Endothelial cell (in vitro differentiated cells): ENCODE measurements at regions not wholly inside any gene's neighbourhood (a gene's known extent, or its start where the extent isn't known, plus 50 kb on each side); places are given as distances from the start of the nearest gene placed in this dataset.

Experiments used
- DNase-seq: peaks from one replicate; pipeline ENCODE4 v3.0.0; 2021; ENCODE audit warnings: low spot score
- H3K27ac Mint-ChIP-seq: one replicate; pipeline ENCODE4 v1.8.0; 2021; ENCODE audit warnings: mixed read lengths, inconsistent platforms; ENCODE audit not compliant: unreplicated experiment
- H3K27me3 Mint-ChIP-seq: one replicate; pipeline ENCODE4 v1.8.0; 2021; ENCODE audit warnings: mild to moderate bottlenecking, moderate library complexity, mixed read lengths, inconsistent platforms; ENCODE audit not compliant: unreplicated experiment
- H3K36me3 Mint-ChIP-seq: one replicate; pipeline ENCODE4 v1.8.0; 2021; ENCODE audit warnings: mild to moderate bottlenecking, low read depth, mixed read lengths, inconsistent platforms; ENCODE audit not compliant: unreplicated experiment
- H3K4me1 Mint-ChIP-seq: one replicate; pipeline ENCODE4 v1.8.0; 2021; ENCODE audit warnings: mild to moderate bottlenecking, mixed read lengths, inconsistent platforms; ENCODE audit not compliant: unreplicated experiment
- H3K4me3 Mint-ChIP-seq: one replicate; pipeline ENCODE4 v1.8.0; 2021; ENCODE audit warnings: mild to moderate bottlenecking, mixed read lengths, inconsistent platforms; ENCODE audit not compliant: unreplicated experiment
- H3K9me3 Mint-ChIP-seq: one replicate; pipeline ENCODE4 v1.8.0; 2021; ENCODE audit warnings: mixed read lengths, inconsistent platforms; ENCODE audit not compliant: unreplicated experiment
- TF ChIP-seq, protein P1 (sequence below): fragments of 200-600 bp; sonication (generic); IDR thresholded peaks from one replicate; pipeline ENCODE4 v1.5.0; 2021; ENCODE audit warnings: antibody characterized with exemption; ENCODE audit not compliant: unreplicated experiment

DNA sequence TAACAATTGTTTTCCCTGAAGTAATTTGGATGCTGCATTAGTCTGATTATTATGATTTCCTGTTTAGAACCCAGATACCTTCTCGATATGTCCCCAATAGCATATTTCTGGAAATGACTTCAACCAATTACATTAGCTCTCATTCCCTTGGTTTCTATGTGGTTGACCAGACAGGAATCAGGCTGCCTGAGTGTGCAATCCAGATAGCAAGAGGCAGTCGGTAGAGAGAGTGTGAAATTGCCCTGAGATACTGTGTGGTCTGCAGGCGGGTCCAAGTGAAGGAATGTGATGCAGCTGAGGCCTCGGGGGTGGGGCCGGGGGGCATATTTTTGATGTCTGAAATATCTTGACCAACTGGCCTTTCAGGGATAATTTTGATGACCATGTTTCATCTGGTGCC lies 143.9 kb upstream of the ITGA6 start:
- Mint-ChIP-seq H3K36me3 (no peaks in the 10 kb centered on the region), H3K4me3 (no peak overlapping the region), H3K4me1 (peaks cover 28% of the 10 kb centered on the region), H3K27ac (no peak overlapping the region), H3K27me3 (peaks cover 5% of the 10 kb centered on the region), H3K9me3 (no peaks in the 10 kb centered on the region)
- TF ChIP-seq, protein P1, sequence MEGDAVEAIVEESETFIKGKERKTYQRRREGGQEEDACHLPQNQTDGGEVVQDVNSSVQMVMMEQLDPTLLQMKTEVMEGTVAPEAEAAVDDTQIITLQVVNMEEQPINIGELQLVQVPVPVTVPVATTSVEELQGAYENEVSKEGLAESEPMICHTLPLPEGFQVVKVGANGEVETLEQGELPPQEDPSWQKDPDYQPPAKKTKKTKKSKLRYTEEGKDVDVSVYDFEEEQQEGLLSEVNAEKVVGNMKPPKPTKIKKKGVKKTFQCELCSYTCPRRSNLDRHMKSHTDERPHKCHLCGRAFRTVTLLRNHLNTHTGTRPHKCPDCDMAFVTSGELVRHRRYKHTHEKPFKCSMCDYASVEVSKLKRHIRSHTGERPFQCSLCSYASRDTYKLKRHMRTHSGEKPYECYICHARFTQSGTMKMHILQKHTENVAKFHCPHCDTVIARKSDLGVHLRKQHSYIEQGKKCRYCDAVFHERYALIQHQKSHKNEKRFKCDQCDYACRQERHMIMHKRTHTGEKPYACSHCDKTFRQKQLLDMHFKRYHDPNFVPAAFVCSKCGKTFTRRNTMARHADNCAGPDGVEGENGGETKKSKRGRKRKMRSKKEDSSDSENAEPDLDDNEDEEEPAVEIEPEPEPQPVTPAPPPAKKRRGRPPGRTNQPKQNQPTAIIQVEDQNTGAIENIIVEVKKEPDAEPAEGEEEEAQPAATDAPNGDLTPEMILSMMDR = no peak
- no peak for DNase-seq

DNA sequence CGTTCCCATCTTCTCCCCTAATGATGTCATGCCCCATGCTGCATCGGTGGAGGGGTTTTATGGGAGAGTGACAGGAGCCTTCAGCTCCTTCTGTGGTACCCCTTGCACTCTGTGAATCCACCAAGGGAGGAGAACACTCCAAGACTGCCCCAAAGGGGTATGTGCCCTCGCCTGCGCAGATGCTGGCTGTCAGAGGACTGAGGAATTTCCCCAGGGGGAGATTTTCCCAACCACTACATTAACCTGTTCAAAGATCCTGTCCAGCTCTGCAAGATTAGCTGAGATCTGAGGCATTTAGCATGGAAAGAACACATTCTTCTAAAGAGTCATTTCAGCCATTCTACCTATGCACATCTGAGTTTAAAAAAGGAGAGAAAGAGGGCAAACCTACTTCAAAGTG lies 143.2 kb upstream of the ITGA6 start:
- Mint-ChIP-seq H3K27me3 (peaks cover 8% of the 10 kb centered on the region), H3K4me1 (peaks cover 28% of the 10 kb centered on the region), H3K36me3 (no peaks in the 10 kb centered on the region), H3K9me3 (no peaks in the 10 kb centered on the region), H3K27ac (no peak overlapping the region), H3K4me3 (no peak overlapping the region)
- DNase-seq = no peak
- TF ChIP-seq, protein P1 = no peak

DNA sequence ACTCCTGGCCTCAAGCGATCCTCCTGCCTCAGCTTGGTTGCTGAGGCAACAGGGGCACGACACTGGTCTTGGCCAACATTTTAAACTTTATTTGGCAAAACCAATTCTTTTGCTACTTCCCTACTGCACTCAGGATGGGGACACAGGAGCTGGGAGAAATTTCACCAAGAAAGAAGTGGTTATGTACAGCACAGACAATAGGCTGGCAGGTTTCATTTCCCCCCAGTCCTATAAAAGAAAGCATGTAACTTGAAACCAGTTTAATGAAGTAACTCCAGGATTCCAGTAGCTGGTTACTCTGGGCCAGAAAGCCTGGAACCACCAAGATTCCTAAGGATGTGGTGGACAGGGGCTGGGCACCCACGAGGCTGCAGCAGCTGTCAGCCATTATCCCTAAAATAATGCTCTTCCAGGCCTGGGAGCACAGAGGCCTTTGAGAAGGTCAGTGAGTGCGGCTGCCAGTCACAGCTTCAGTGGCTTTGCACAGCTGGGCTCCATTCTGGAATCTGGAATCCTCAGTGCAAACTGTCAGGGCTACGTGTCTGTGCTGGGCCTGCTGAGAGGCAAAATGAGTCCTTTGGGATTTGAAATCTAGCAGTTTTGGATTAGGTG lies 142.3 kb upstream of the ITGA6 start:
- no peaks in the 10 kb centered on the region for H3K36me3 Mint-ChIP-seq
- H3K9me3 Mint-ChIP-seq = no peaks in the 10 kb centered on the region
- H3K4me1 Mint-ChIP-seq = peaks cover 28% of the 10 kb centered on the region
- H3K27me3 Mint-ChIP-seq = peaks cover 6% of the 10 kb centered on the region
- H3K4me3 Mint-ChIP-seq = no peak overlapping the region
- TF ChIP-seq, protein P1 = no peak
- DNase-seq = peak; percentile 9
- H3K27ac Mint-ChIP-seq = peak overlapping the region; percentile 16

DNA sequence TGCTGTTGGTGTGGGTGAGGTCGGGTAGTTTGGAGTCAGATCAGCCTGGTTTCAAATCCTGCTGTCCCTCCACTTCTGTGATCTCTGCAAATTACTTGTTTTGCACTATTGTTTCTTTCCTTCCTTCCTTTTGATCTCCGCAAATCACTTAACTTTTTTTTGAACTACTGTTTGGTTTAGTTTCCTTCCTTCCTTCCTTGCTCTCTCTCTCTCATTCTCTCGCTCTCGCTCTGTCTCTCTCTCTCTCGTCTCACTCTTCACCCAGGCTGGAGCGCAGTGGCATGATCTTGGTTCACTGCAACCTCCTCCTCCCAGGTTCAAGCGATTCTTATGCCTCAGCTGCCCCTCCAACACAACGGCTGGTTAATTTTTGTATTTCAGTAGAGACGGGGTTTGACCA lies 141.6 kb upstream of the ITGA6 start:
- no peak for DNase-seq
- H3K4me1 Mint-ChIP-seq = peaks cover 28% of the 10 kb centered on the region
- no peaks in the 10 kb centered on the region for H3K9me3 Mint-ChIP-seq
- H3K36me3 Mint-ChIP-seq = no peaks in the 10 kb centered on the region
- TF ChIP-seq, protein P1 = no peak
- peaks cover 6% of the 10 kb centered on the region for H3K27me3 Mint-ChIP-seq
- H3K27ac Mint-ChIP-seq = peak overlapping the region; percentile 16
- H3K4me3 Mint-ChIP-seq = peak overlapping the region; percentile 59

DNA sequence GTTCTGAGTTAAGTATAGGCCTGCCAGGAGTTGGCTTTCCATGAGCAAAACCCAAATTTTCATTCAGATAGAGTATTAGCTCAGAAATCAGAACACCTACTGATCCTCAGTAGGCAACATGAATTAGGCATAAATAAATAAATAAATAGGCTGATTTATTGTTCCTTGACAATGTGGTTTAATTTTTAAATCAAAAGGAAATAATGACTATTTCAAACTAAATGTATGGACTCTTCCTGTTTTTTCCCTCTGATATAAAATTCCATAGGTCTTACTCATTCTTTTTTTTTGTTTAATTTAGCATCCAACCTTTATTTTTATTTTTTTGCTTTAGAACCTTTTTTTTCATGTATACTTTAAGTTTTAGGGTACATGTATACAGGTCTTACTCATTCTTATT lies 140.2 kb upstream of the ITGA6 start:
- Mint-ChIP-seq H3K4me1 (peaks cover 28% of the 10 kb centered on the region), H3K4me3 (no peak overlapping the region), H3K36me3 (no peaks in the 10 kb centered on the region), H3K9me3 (no peaks in the 10 kb centered on the region), H3K27ac (no peak overlapping the region), H3K27me3 (peaks cover 6% of the 10 kb centered on the region)
- no peak for DNase-seq
- TF ChIP-seq, protein P1 = no peak
